ENCODE measurements at regions not wholly inside any gene's neighbourhood (a gene's known extent, or its start where the extent isn't known, plus 50 kb on each side); places are given as distances from the start of the nearest gene placed in this dataset.
A peak's percentile ranks its signal among the peaks of the same experiment; 100 is the strongest.

GRCh38 chr1:229093609-229094336, 177.1 kb upstream of the RAB4A start:
- intact Hi-C loops (cut with DNase I): no loop called here
- no peak for DNase-seq
- H3K4me3 ChIP-seq: no peak overlapping the region
- H3K4me1 ChIP-seq (ENCODE audit: insufficient read depth): no peaks in the 10 kb centered on the region
- no peaks in the 10 kb centered on the region for H3K27me3 ChIP-seq
- H3K27ac ChIP-seq: peak overlapping the region in 1 of 2 donors; percentile 23
- H3K36me3 ChIP-seq: no peaks in the 10 kb centered on the region
- 38 to 50% (median 46%) methylated on average over 5 of the region's 5 CpGs for WGBS, 3 donors
- no peak for TF ChIP-seq CTCF (IDR thresholded peaks at IDR 0.05)
- TF ChIP-seq POLR2A (IDR thresholded peaks at IDR 0.05): no peak
- no peak for TF ChIP-seq EP300 (IDR thresholded peaks at IDR 0.05)
- no peaks in the 10 kb centered on the region for H3K9me3 ChIP-seq

- DNase-seq: no peak
- Histone ChIP-seq H3K9me3 (no peaks in the 10 kb centered on the region), H3K4me1 (ENCODE audit: insufficient read depth) (no peaks in the 10 kb centered on the region), H3K36me3 (no peaks in the 10 kb centered on the region), H3K4me3 (no peak overlapping the region), H3K27ac (peak overlapping the region in 1 of 2 donors; percentile 23), H3K27me3 (no peaks in the 10 kb centered on the region)
- intact Hi-C loops (cut with DNase I): no loop called here
- TF ChIP-seq EP300 (IDR thresholded peaks at IDR 0.05) (no peak), CTCF (IDR thresholded peaks at IDR 0.05) (no peak), POLR2A (IDR thresholded peaks at IDR 0.05) (no peak)
- 85 to 91% (median 90%) methylated on average over 13 of the region's 13 CpGs for WGBS, 3 donors
Measured at GRCh38 chr1:229094476-229095311, 176.2 kb upstream of the RAB4A start.

GRCh38 chr1:229095325-229095724, 175.6 kb upstream of the RAB4A start:
- Histone ChIP-seq H3K27ac (no peak overlapping the region), H3K27me3 (no peaks in the 10 kb centered on the region), H3K36me3 (no peaks in the 10 kb centered on the region), H3K4me3 (no peak overlapping the region), H3K9me3 (no peaks in the 10 kb centered on the region), H3K4me1 (ENCODE audit: insufficient read depth) (no peaks in the 10 kb centered on the region)
- DNase-seq: no peak
- intact Hi-C loops (cut with DNase I): no loop called here
- no peak for TF ChIP-seq CTCF (IDR thresholded peaks at IDR 0.05)
- no peak for TF ChIP-seq POLR2A (IDR thresholded peaks at IDR 0.05)
- TF ChIP-seq EP300 (IDR thresholded peaks at IDR 0.05): no peak

- Histone ChIP-seq H3K9me3 (no peaks in the 10 kb centered on the region), H3K27me3 (no peaks in the 10 kb centered on the region), H3K4me1 (ENCODE audit: insufficient read depth) (no peaks in the 10 kb centered on the region), H3K36me3 (no peaks in the 10 kb centered on the region), H3K4me3 (no peak overlapping the region), H3K27ac (no peak overlapping the region)
- intact Hi-C loops (cut with DNase I): no loop called here
- 87 to 92% (median 90%) methylated on average over 7 of the region's 7 CpGs for WGBS, 3 donors
- no peak for DNase-seq
- no peak for TF ChIP-seq POLR2A (IDR thresholded peaks at IDR 0.05)
- no peak for TF ChIP-seq EP300 (IDR thresholded peaks at IDR 0.05)
- TF ChIP-seq CTCF (IDR thresholded peaks at IDR 0.05): no peak
Measured at GRCh38 chr1:229097356-229097755, 173.6 kb upstream of the RAB4A start.

Measured in ovary (tissue), 7 donors.